Endothelial cell of umbilical vein (primary cell): ENCODE measurements at regions not wholly inside any gene's neighbourhood (a gene's known extent, or its start where the extent isn't known, plus 50 kb on each side); places are given as distances from the start of the nearest gene placed in this dataset.

ENCODE experiments used
- BruUV-seq: library from RNA; stranded (reverse); fragments of 400-500 nt; replicated peaks from 2 replicates; lab custom pipeline; 2021; lab: Mats Ljungman, UMichigan
- CTCF ChIA-PET: fragments of 300-600, 350-600 bp; sonication (Branson Sonifier 250); formaldehyde crosslinking; loops from one replicate; lab custom pipeline; 2021; ENCODE audit warnings: antibody characterized with exemption, inconsistent platforms; lab: Charles Lee
- POLR2A ChIA-PET: fragments of 300-600, 350-600 bp; sonication (Branson Sonifier 250); formaldehyde crosslinking; loops from one replicate; lab custom pipeline; 2021; ENCODE audit warnings: antibody characterized with exemption, inconsistent platforms; lab: Charles Lee
- DNase-seq: peaks from one replicate; pipeline ENCODE4 v3.0.0-alpha.2; 2011; ENCODE audit warnings: low read depth, low spot score
- FAIRE-seq: peaks from 2 replicates; lab custom pipeline; 2011; peaks lifted over from hg19 to GRCh38; lab: Jason Lieb, UNC
- H2AFZ ChIP-seq: 2 replicates; pipeline ENCODE4 v1.6.0; 2012; ENCODE audit warnings: low read depth, low read length, control low read depth, inconsistent platforms
- H3K27ac ChIP-seq: 2 replicates; pipeline ENCODE4 v1.5.1; 2011; ENCODE audit warnings: low read depth, mild to moderate bottlenecking, control low read depth, low read length, moderate library complexity; ENCODE audit not compliant: insufficient read depth
- H3K27me3 ChIP-seq, 2 experiments: 2 replicates each; pipeline versions ENCODE4 v1.6.0 to v1.6.1; 2011; ENCODE audit warnings: low read length in 2 of 2, mixed read lengths in 1 of 2; ENCODE audit not compliant: control insufficient read depth in 2 of 2, insufficient read depth in 2 of 2
- H3K36me3 ChIP-seq, 2 experiments: 2 replicates in 1 of 2; 3 replicates in 1 of 2; pipeline ENCODE4 v1.5.1; 2011; ENCODE audit warnings: low read length in 2 of 2, mild to moderate bottlenecking in 1 of 2, moderate library complexity in 1 of 2; ENCODE audit not compliant: control insufficient read depth in 2 of 2, insufficient read depth in 2 of 2; ENCODE audit errors: extremely low read depth in 1 of 2
- H3K4me1 ChIP-seq: 3 replicates; pipeline ENCODE4 v1.5.1; 2011; ENCODE audit warnings: mild to moderate bottlenecking, low read length; ENCODE audit not compliant: control insufficient read depth, insufficient read depth; ENCODE audit errors: extremely low read depth
- H3K4me2 ChIP-seq: 2 replicates; pipeline ENCODE4 v1.6.1; 2011; ENCODE audit warnings: low read length, control low read depth, mixed read lengths; ENCODE audit not compliant: insufficient read depth
- H3K4me3 ChIP-seq, 3 experiments: fragments of 200-600 bp in 1 of 3; sonication (generic), shearing (Covaris generic) in 1 of 3; replicated peaks in 1 of 3; 2 replicates each; pipeline ENCODE4 v1.5.1; 2011 to 2016; ENCODE audit warnings: control low read depth in 3 of 3, low read length in 3 of 3, mild to moderate bottlenecking in 2 of 3, inconsistent platforms in 1 of 3, low read depth in 1 of 3, moderate library complexity in 1 of 3; ENCODE audit not compliant: insufficient read depth in 1 of 3
- H3K79me2 ChIP-seq: 2 replicates; pipeline ENCODE4 v1.6.0; 2012; ENCODE audit warnings: low read length, inconsistent platforms; ENCODE audit not compliant: control insufficient read depth, insufficient read depth
- H3K9ac ChIP-seq: replicated peaks from 2 replicates; pipeline ENCODE3; 2011; ENCODE audit warnings: low read length, control low read depth; ENCODE audit not compliant: insufficient read depth; ENCODE audit errors: extremely low read depth
- H3K9me1 ChIP-seq: replicated peaks from 3 replicates; pipeline ENCODE4 v1.6.0; 2011; ENCODE audit warnings: mild to moderate bottlenecking, low read length; ENCODE audit not compliant: control insufficient read depth, insufficient read depth; ENCODE audit errors: extremely low read depth
- H3K9me3 ChIP-seq: replicated peaks from 2 replicates; pipeline ENCODE4 v1.5.1; 2012; ENCODE audit warnings: low read length, inconsistent platforms; ENCODE audit not compliant: control insufficient read depth, insufficient read depth
- H4K20me1 ChIP-seq: replicated peaks from 2 replicates; pipeline ENCODE3; 2011; ENCODE audit warnings: mild to moderate bottlenecking, low read length; ENCODE audit not compliant: control insufficient read depth, insufficient read depth; ENCODE audit errors: extremely low read depth
- EZH2 ChIP-seq: IDR thresholded peaks from 2 replicates; pipeline ENCODE4 v1.6.1; 2012; ENCODE audit warnings: borderline replicate concordance, low read depth, mild to moderate bottlenecking, moderate library complexity, low read length, inconsistent platforms; ENCODE audit not compliant: severe bottlenecking
- FOS ChIP-seq: IDR thresholded peaks from 2 replicates; pipeline ENCODE4 v1.6.1; 2011; ENCODE audit warnings: mild to moderate bottlenecking, low read length, moderate library complexity, borderline replicate concordance; ENCODE audit not compliant: insufficient read depth
- GATA2 ChIP-seq: IDR thresholded peaks from 2 replicates; pipeline ENCODE4 v1.7.0; 2011; ENCODE audit warnings: low read depth, mild to moderate bottlenecking, moderate library complexity, mixed read lengths, low read length; ENCODE audit not compliant: insufficient read length, insufficient read depth
- dilution Hi-C: fragments of 300-500 bp; cut with MboI; formaldehyde crosslinking; loops from one replicate; pipeline ENCODE4 v1.15.0; 2019; ENCODE audit warnings: low sequenced_read_pairs; ENCODE audit not compliant: extremely low pct_ligation_motif_present
- intact Hi-C: fragments of 100-400 bp; cut with micrococcal nuclease; formaldehyde crosslinking; loops from one replicate; pipeline ENCODE4 v1.10.0; 2022
- TF ChIP-seq, protein P1 (sequence below), 2 donors: IDR thresholded peaks; 1 replicate in 1 of 2; 2 replicates in 1 of 2; pipeline ENCODE4 v1.5.1; 2011; ENCODE audit warnings: low read length in 2 of 2, mild to moderate bottlenecking in 2 of 2, moderate library complexity in 2 of 2, control low read depth in 1 of 2, inconsistent platforms in 1 of 2, low read depth in 1 of 2; ENCODE audit not compliant: insufficient read depth in 1 of 2; ENCODE audit errors: extremely low read depth in 1 of 2

DNA sequence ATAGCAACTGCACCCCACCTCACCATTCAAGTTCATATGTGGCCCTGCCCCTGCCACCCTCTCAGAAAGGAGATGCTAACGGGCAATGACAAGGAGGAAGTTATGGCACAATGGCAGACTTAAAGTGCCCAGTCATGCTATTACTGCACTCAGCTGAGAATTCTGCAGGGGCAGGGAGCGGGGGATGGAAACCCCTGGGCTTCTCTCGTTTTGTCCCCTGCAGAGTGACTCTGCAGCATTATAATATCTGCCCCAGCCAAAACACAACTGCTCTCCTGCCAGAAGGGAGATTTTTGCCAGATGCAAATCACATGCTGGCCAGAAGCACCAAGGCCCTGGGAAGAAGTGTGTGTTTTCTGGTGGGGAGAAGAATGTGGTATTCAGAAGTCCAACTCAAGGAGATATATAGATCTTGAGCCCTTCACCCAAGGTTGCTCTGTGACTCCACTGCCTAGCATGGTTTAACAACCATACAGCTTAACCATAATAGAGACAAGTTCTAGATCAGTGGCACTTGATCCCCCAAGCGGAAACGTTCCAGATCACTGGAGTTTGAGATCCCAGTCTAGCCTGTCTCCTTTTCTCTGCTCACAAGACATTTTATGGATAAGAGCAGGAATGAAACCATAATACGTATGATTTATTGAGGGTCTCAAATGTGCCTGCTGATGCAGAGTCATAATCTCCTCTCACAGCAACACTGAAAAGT, 207.0 kb upstream of the MAP3K1 start:
- H3K9me1 ChIP-seq: no peaks in the 10 kb centered on the region
- H3K4me1 ChIP-seq: no peaks in the 10 kb centered on the region
- CTCF ChIA-PET: interaction anchor here (1.4 to 2.1 kb wide), 2 partner anchors 8 to 230 kb away, joined by 3 to 15 read pairs; no protein-coding TSS in a partner anchor
- no peaks in the 10 kb centered on the region for H3K36me3 ChIP-seq
- H3K27me3 ChIP-seq: peaks cover 0 to 5% of the 10 kb centered on the region in 2 experiments
- DNase-seq: no peak
- POLR2A ChIA-PET: no interaction called here
- H3K9me3 ChIP-seq: no peaks in the 10 kb centered on the region
- no peak overlapping the region for H3K4me3 ChIP-seq
- dilution Hi-C loops (no loop called here), intact Hi-C loops (no loop called here)
- no peak for FAIRE-seq
- no peak overlapping the region for H3K27ac ChIP-seq
- no TSS peak for BruUV-seq
- no peak overlapping the region for H3K9ac ChIP-seq
- no peak overlapping the region for H3K4me2 ChIP-seq
- TF ChIP-seq, protein P1, sequence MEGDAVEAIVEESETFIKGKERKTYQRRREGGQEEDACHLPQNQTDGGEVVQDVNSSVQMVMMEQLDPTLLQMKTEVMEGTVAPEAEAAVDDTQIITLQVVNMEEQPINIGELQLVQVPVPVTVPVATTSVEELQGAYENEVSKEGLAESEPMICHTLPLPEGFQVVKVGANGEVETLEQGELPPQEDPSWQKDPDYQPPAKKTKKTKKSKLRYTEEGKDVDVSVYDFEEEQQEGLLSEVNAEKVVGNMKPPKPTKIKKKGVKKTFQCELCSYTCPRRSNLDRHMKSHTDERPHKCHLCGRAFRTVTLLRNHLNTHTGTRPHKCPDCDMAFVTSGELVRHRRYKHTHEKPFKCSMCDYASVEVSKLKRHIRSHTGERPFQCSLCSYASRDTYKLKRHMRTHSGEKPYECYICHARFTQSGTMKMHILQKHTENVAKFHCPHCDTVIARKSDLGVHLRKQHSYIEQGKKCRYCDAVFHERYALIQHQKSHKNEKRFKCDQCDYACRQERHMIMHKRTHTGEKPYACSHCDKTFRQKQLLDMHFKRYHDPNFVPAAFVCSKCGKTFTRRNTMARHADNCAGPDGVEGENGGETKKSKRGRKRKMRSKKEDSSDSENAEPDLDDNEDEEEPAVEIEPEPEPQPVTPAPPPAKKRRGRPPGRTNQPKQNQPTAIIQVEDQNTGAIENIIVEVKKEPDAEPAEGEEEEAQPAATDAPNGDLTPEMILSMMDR (IDR thresholded peaks at IDR 0.05; ENCODE audit: extremely low read depth in 1 of 2, insufficient read depth in 1 of 2, low read depth in 1 of 2, low read length in 2 of 2): no peak
- no peak overlapping the region for H2AFZ ChIP-seq
- no peaks in the 10 kb centered on the region for H3K79me2 ChIP-seq
- H4K20me1 ChIP-seq: no peaks in the 10 kb centered on the region

DNA sequence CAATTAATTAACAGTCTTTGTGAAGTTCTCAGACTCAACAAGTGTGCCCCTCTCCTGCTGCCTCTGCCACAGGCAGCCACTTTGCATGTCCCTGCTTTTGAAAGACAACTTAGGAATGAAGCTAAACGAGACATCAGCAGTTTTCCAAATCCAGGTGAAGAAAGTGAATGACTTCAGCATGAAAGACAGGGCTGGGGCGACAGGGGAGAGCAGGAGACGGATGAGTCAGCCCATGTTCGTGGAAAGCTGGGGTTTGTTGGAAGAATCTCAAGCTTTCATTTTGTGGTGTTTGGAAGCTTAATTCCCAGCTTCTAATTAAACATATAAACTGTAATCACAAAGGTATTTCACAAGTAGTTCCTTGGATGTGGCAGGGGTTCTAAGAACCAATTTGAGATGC, 207.8 kb upstream of the MAP3K1 start:
- no peak for FAIRE-seq

More for the DNA sequence above, 207.8 kb upstream of the MAP3K1 start:
- intact Hi-C loops: loop anchor here (1.0 kb wide), 1 partner anchor 27 kb away; no protein-coding TSS in a partner anchor
- H3K27me3 ChIP-seq: peaks cover 0 to 5% of the 10 kb centered on the region in 2 experiments
- CTCF ChIA-PET: interaction anchor here (1.4 to 2.1 kb wide), 2 partner anchors 9 to 231 kb away, joined by 3 to 15 read pairs; no protein-coding TSS in a partner anchor
- TF ChIP-seq EZH2: no peak
- TF ChIP-seq, protein P1 (IDR thresholded peaks at IDR 0.05; ENCODE audit: extremely low read depth in 1 of 2, insufficient read depth in 1 of 2, low read depth in 1 of 2, low read length in 2 of 2): no peak
- TF ChIP-seq GATA2: no peak
- TF ChIP-seq FOS: no peak
- BruUV-seq: no TSS peak
- POLR2A ChIA-PET: no interaction called here
- H3K4me3 ChIP-seq: no peak overlapping the region
- dilution Hi-C loops: no loop called here
- H3K9me1 ChIP-seq: no peaks in the 10 kb centered on the region
- H3K4me1 ChIP-seq: no peaks in the 10 kb centered on the region
- H2AFZ ChIP-seq: no peak overlapping the region
- no peak overlapping the region for H3K27ac ChIP-seq
- no peak overlapping the region for H3K9ac ChIP-seq
- no peaks in the 10 kb centered on the region for H3K9me3 ChIP-seq
- H3K36me3 ChIP-seq: no peaks in the 10 kb centered on the region
- H3K79me2 ChIP-seq: no peaks in the 10 kb centered on the region
- H3K4me2 ChIP-seq: no peak overlapping the region
- DNase-seq: no peak
- H4K20me1 ChIP-seq: no peaks in the 10 kb centered on the region
